Karpas-422 (cell line): ENCODE measurements at regions not wholly inside any gene's neighbourhood (a gene's known extent, or its start where the extent isn't known, plus 50 kb on each side); places are given as distances from the start of the nearest gene placed in this dataset.
"Not testable (repeated sequence)": the region's sequence is repeated elsewhere in the genome, so short reads cannot be mapped to it uniquely, and the experiment has no call there.

Experiments used
- DNase-seq: peaks from one replicate; pipeline ENCODE4 v3.0.0-alpha.2; 2015
- H2AFZ ChIP-seq: fragments of 200-600 bp; sonication (generic); 2 replicates; pipeline ENCODE4 v1.6.1; 2014; ENCODE audit warnings: antibody characterized with exemption, low read length, mixed read lengths
- H3K27ac ChIP-seq: fragments of 200-600 bp; sonication (generic); 2 replicates; pipeline ENCODE4 v1.5.1; 2014; ENCODE audit warnings: mild to moderate bottlenecking, low read length, moderate library complexity
- H3K27me3 ChIP-seq: fragments of 200-600 bp; sonication (generic); 2 replicates; pipeline ENCODE4 v1.6.1; 2014; ENCODE audit warnings: low read length, mixed read lengths
- H3K36me3 ChIP-seq: fragments of 200-600 bp; sonication (generic); 2 replicates; pipeline ENCODE4 v1.6.1; 2014; ENCODE audit warnings: low read length, mixed read lengths; ENCODE audit not compliant: insufficient read depth
- H3K4me1 ChIP-seq: fragments of 200-600 bp; sonication (generic); 2 replicates; pipeline ENCODE4 v1.6.1; 2014; ENCODE audit warnings: mild to moderate bottlenecking, low read length, mixed read lengths
- H3K4me2 ChIP-seq: fragments of 200-600 bp; sonication (generic); 2 replicates; pipeline ENCODE4 v1.6.1; 2014; ENCODE audit warnings: low read length, low read depth, mild to moderate bottlenecking; ENCODE audit not compliant: poor library complexity, severe bottlenecking
- H3K4me3 ChIP-seq: fragments of 200-600 bp; sonication (generic); 2 replicates; pipeline ENCODE4 v1.5.1; 2014; ENCODE audit warnings: mild to moderate bottlenecking, antibody characterized with exemption, low read length, mixed read lengths
- H3K79me2 ChIP-seq: fragments of 200-600 bp; sonication (generic); 2 replicates; pipeline ENCODE4 v1.6.1; 2014; ENCODE audit warnings: mild to moderate bottlenecking, low read length, mixed read lengths
- H3K9ac ChIP-seq: fragments of 200-600 bp; sonication (generic); 2 replicates; pipeline ENCODE4 v1.6.0; 2014; ENCODE audit warnings: low read length
- H3K9me2 ChIP-seq: fragments of 200-600 bp; sonication (generic), shearing (Covaris generic); replicated peaks from 2 replicates; pipeline ENCODE4 v1.6.0; 2014; ENCODE audit warnings: mild to moderate bottlenecking, low read length, moderate library complexity; ENCODE audit not compliant: insufficient read depth
- H3K9me3 ChIP-seq: fragments of 300-700, 200-600 bp; sonication (generic); 2 replicates; pipeline ENCODE4 v1.6.1; 2014; ENCODE audit warnings: low read length, mixed read lengths
- H4K20me1 ChIP-seq: fragments of 200-600 bp; sonication (generic); 2 replicates; pipeline ENCODE4 v1.6.1; 2014; ENCODE audit warnings: mild to moderate bottlenecking, antibody characterized with exemption, low read length, low read depth; ENCODE audit not compliant: insufficient read depth

GRCh38 chr3:59508273-59508672, 458.4 kb upstream of the CFAP20DC start:
- no peak for DNase-seq
- H3K4me3 ChIP-seq, result no peak overlapping the region
- no peaks in the 10 kb centered on the region for H3K79me2 ChIP-seq
- no peaks in the 10 kb centered on the region for H4K20me1 ChIP-seq
- H3K9me3 ChIP-seq, result peaks cover 3% of the 10 kb centered on the region; the same call in 1 of the 2 replicates
- H3K9ac ChIP-seq, result no peak overlapping the region
- no peak overlapping the region for H3K4me2 ChIP-seq
- H2AFZ ChIP-seq, result no peak overlapping the region
- H3K27me3 ChIP-seq, result no peaks in the 10 kb centered on the region
- H3K4me1 ChIP-seq, result no peaks in the 10 kb centered on the region
- H3K27ac ChIP-seq, result no peak overlapping the region
- 0 out of 2 replicates have a peak, but pooled peaks cover 4% of the 10 kb centered on the region for H3K9me2 ChIP-seq
- no peaks in the 10 kb centered on the region for H3K36me3 ChIP-seq

GRCh38 chr3:59506191-59506590, 456.4 kb upstream of the CFAP20DC start:
- Histone ChIP-seq H3K4me2 (no peak overlapping the region), H3K9me2 (0 out of 2 replicates have a peak, but pooled peaks cover 4% of the 10 kb centered on the region), H3K4me3 (no peak overlapping the region), H2AFZ (no peak overlapping the region), H4K20me1 (no peaks in the 10 kb centered on the region), H3K27ac (no peak overlapping the region), H3K36me3 (no peaks in the 10 kb centered on the region), H3K27me3 (no peaks in the 10 kb centered on the region), H3K4me1 (no peaks in the 10 kb centered on the region), H3K9me3 (peaks cover 3% of the 10 kb centered on the region; the same call in 1 of the 2 replicates), H3K9ac (no peak overlapping the region), H3K79me2 (no peaks in the 10 kb centered on the region)
- no peak for DNase-seq

- Histone ChIP-seq H3K4me1 (no peaks in the 10 kb centered on the region), H4K20me1 (no peaks in the 10 kb centered on the region), H2AFZ (no peak overlapping the region), H3K79me2 (no peaks in the 10 kb centered on the region), H3K27ac (no peak overlapping the region), H3K36me3 (no peaks in the 10 kb centered on the region), H3K27me3 (no peaks in the 10 kb centered on the region), H3K9me2 (0 out of 2 replicates have a peak, but pooled peaks cover 4% of the 10 kb centered on the region), H3K9ac (no peak overlapping the region), H3K4me2 (no peak overlapping the region), H3K4me3 (no peak overlapping the region), H3K9me3 (peaks cover 3% of the 10 kb centered on the region; the same call in 1 of the 2 replicates)
- DNase-seq, result no peak
Observed at GRCh38 chr3:59503441-59503840, 453.6 kb upstream of the CFAP20DC start.

GRCh38 chr3:59502806-59503205, 453.0 kb upstream of the CFAP20DC start:
- Histone ChIP-seq H4K20me1 (no peaks in the 10 kb centered on the region), H3K27me3 (no peaks in the 10 kb centered on the region), H3K36me3 (no peaks in the 10 kb centered on the region), H2AFZ (no peak overlapping the region), H3K4me3 (no peak overlapping the region), H3K4me2 (no peak overlapping the region), H3K27ac (no peak overlapping the region), H3K9ac (no peak overlapping the region), H3K79me2 (no peaks in the 10 kb centered on the region), H3K9me2 (0 out of 2 replicates have a peak, but pooled peaks cover 4% of the 10 kb centered on the region), H3K4me1 (no peaks in the 10 kb centered on the region), H3K9me3 (peaks cover 3% of the 10 kb centered on the region; the same call in 1 of the 2 replicates)
- DNase-seq, result no peak

GRCh38 chr3:59499954-59500353, 450.1 kb upstream of the CFAP20DC start:
- peaks cover 3% of the 10 kb centered on the region; the same call in 1 of the 2 replicates for H3K9me3 ChIP-seq
- H3K79me2 ChIP-seq, result no peaks in the 10 kb centered on the region

GRCh38 chr3:59499000-59499399, 449.2 kb upstream of the CFAP20DC start:
- Histone ChIP-seq H3K9me2 (no peaks in the 10 kb centered on the region), H3K27me3 (no peaks in the 10 kb centered on the region), H3K4me3 (no peak overlapping the region), H3K36me3 (no peaks in the 10 kb centered on the region), H3K9ac (no peak overlapping the region), H3K79me2 (no peaks in the 10 kb centered on the region), H3K27ac (no peak overlapping the region), H3K9me3 (peaks cover 3% of the 10 kb centered on the region; the same call in 1 of the 2 replicates), H3K4me1 (no peaks in the 10 kb centered on the region), H3K4me2 (no peak overlapping the region), H2AFZ (no peak overlapping the region), H4K20me1 (no peaks in the 10 kb centered on the region)
- no peak for DNase-seq

More at GRCh38 chr3:59499954-59500353, 450.1 kb upstream of the CFAP20DC start:
- Histone ChIP-seq H2AFZ (no peak overlapping the region), H3K27ac (no peak overlapping the region), H3K27me3 (no peaks in the 10 kb centered on the region), H3K36me3 (no peaks in the 10 kb centered on the region), H3K4me1 (no peaks in the 10 kb centered on the region), H4K20me1 (no peaks in the 10 kb centered on the region), H3K4me2 (no peak overlapping the region), H3K4me3 (no peak overlapping the region), H3K9ac (no peak overlapping the region), H3K9me2 (0 out of 2 replicates have a peak, but pooled peaks cover 2% of the 10 kb centered on the region)
- no peak for DNase-seq

GRCh38 chr3:59496250-59496649, 446.4 kb upstream of the CFAP20DC start:
- Histone ChIP-seq H3K27me3 (no peaks in the 10 kb centered on the region), H3K4me3 (no peak overlapping the region), H3K79me2 (no peaks in the 10 kb centered on the region), H3K9me2 (no peaks in the 10 kb centered on the region), H3K27ac (no peak overlapping the region), H3K36me3 (no peaks in the 10 kb centered on the region), H3K4me2 (no peak overlapping the region), H3K4me1 (no peaks in the 10 kb centered on the region), H2AFZ (no peak overlapping the region), H4K20me1 (no peaks in the 10 kb centered on the region), H3K9me3 (no peaks in the 10 kb centered on the region), H3K9ac (no peak overlapping the region)
- no peak for DNase-seq

- H3K27ac ChIP-seq, H3K9me3 ChIP-seq, H3K27me3 ChIP-seq, H2AFZ ChIP-seq, H3K4me3 ChIP-seq, DNase-seq, H3K4me2 ChIP-seq, H3K4me1 ChIP-seq, H3K79me2 ChIP-seq, H4K20me1 ChIP-seq, H3K36me3 ChIP-seq, H3K9ac ChIP-seq, H3K9me2 ChIP-seq: not testable (repeated sequence)
Observed at GRCh38 chr3:59494969-59495368, 445.1 kb upstream of the CFAP20DC start.
